HL-60 (cell line): ENCODE measurements at regions not wholly inside any gene's neighbourhood (a gene's known extent, or its start where the extent isn't known, plus 50 kb on each side); places are given as distances from the start of the nearest gene placed in this dataset.

Experiments
- CTCF ChIP-seq: IDR thresholded peaks from one replicate; pipeline ENCODE4 v1.5.1; 2011; ENCODE audit warnings: low read length, control low read depth, inconsistent platforms; ENCODE audit not compliant: insufficient read depth
- GABPA ChIP-seq: IDR thresholded peaks from 2 replicates; pipeline ENCODE4 v1.6.1; 2012; ENCODE audit warnings: low read depth
- POLR2AphosphoS5 ChIP-seq: IDR thresholded peaks from 2 replicates; pipeline ENCODE4 v1.6.1; 2012; ENCODE audit warnings: low read depth
- SPI1 ChIP-seq: IDR thresholded peaks from 2 replicates; pipeline ENCODE4 v1.6.1; 2012; ENCODE audit warnings: low read depth, mild to moderate bottlenecking, borderline replicate concordance
- TF ChIP-seq, protein P1 (sequence below): IDR thresholded peaks from 2 replicates; pipeline ENCODE4 v1.6.1; 2012; ENCODE audit warnings: low read depth; ENCODE audit not compliant: insufficient replicate concordance

- no peak for TF ChIP-seq CTCF
- no peak for TF ChIP-seq GABPA
- no peak for TF ChIP-seq POLR2AphosphoS5
- TF ChIP-seq, protein P1, sequence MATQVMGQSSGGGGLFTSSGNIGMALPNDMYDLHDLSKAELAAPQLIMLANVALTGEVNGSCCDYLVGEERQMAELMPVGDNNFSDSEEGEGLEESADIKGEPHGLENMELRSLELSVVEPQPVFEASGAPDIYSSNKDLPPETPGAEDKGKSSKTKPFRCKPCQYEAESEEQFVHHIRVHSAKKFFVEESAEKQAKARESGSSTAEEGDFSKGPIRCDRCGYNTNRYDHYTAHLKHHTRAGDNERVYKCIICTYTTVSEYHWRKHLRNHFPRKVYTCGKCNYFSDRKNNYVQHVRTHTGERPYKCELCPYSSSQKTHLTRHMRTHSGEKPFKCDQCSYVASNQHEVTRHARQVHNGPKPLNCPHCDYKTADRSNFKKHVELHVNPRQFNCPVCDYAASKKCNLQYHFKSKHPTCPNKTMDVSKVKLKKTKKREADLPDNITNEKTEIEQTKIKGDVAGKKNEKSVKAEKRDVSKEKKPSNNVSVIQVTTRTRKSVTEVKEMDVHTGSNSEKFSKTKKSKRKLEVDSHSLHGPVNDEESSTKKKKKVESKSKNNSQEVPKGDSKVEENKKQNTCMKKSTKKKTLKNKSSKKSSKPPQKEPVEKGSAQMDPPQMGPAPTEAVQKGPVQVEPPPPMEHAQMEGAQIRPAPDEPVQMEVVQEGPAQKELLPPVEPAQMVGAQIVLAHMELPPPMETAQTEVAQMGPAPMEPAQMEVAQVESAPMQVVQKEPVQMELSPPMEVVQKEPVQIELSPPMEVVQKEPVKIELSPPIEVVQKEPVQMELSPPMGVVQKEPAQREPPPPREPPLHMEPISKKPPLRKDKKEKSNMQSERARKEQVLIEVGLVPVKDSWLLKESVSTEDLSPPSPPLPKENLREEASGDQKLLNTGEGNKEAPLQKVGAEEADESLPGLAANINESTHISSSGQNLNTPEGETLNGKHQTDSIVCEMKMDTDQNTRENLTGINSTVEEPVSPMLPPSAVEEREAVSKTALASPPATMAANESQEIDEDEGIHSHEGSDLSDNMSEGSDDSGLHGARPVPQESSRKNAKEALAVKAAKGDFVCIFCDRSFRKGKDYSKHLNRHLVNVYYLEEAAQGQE, result no peak
- TF ChIP-seq SPI1, result no peak
Observed at GRCh38 chr13:20306039-20306438, 73.9 kb upstream of the GJB6 start.
